Central memory CD8-positive, alpha-beta T cell (primary cell): ENCODE measurements at regions not wholly inside any gene's neighbourhood (a gene's known extent, or its start where the extent isn't known, plus 50 kb on each side); places are given as distances from the start of the nearest gene placed in this dataset.

Experiments used
- ATAC-seq: fragments of 150-1000 bp; cut with Tn5 transposase; replicated peaks from 2 replicates; pipeline ENCODE4 v1.10.0; 2022; ENCODE audit warnings: mild to moderate bottlenecking, moderate FRiP score, moderate number of reproducible peaks; ENCODE audit not compliant: poor library complexity, severe bottlenecking; ENCODE audit errors: extremely low read depth
- DNase-seq, 2 donors: peaks; one replicate each; pipeline ENCODE4 v3.0.0; 2021; ENCODE audit warnings: low spot score in 2 of 2
- H3K27ac Mint-ChIP-seq: one replicate; pipeline ENCODE4 v1.8.0; 2022; ENCODE audit warnings: low read depth, mild to moderate bottlenecking, moderate library complexity, mixed read lengths
- H3K27me3 Mint-ChIP-seq: one replicate; pipeline ENCODE4 v1.8.0; 2022; ENCODE audit warnings: mixed read lengths
- H3K36me3 Mint-ChIP-seq: one replicate; pipeline ENCODE4 v1.8.0; 2022; ENCODE audit warnings: mild to moderate bottlenecking, moderate library complexity, mixed read lengths; ENCODE audit not compliant: insufficient read depth
- H3K4me1 Mint-ChIP-seq: one replicate; pipeline ENCODE4 v1.8.0; 2022; ENCODE audit warnings: mixed read lengths
- H3K4me3 Mint-ChIP-seq: one replicate; pipeline ENCODE4 v1.8.0; 2022; ENCODE audit warnings: mild to moderate bottlenecking, moderate library complexity, mixed read lengths
- H3K9me3 Mint-ChIP-seq: one replicate; pipeline ENCODE4 v1.8.0; 2022; ENCODE audit warnings: mixed read lengths

GRCh38 chr14:101153691-101154090 is 250.2 kb upstream of the RTL1 start:
- no peaks in the 10 kb centered on the region for H3K4me1 Mint-ChIP-seq
- no peak overlapping the region for H3K27ac Mint-ChIP-seq
- H3K4me3 Mint-ChIP-seq, result no peak overlapping the region
- H3K27me3 Mint-ChIP-seq, result peaks cover 74% of the 10 kb centered on the region
- H3K36me3 Mint-ChIP-seq, result no peaks in the 10 kb centered on the region
- no peak for DNase-seq
- H3K9me3 Mint-ChIP-seq, result no peaks in the 10 kb centered on the region
- ATAC-seq, result no peak

GRCh38 chr14:101155575-101155974 is 252.1 kb upstream of the RTL1 start:
- DNase-seq (no peak), ATAC-seq (no peak)
- Mint-ChIP-seq H3K27me3 (peaks cover 75% of the 10 kb centered on the region), H3K4me3 (no peak overlapping the region), H3K4me1 (no peaks in the 10 kb centered on the region), H3K9me3 (no peaks in the 10 kb centered on the region), H3K36me3 (no peaks in the 10 kb centered on the region), H3K27ac (no peak overlapping the region)

- no peak for DNase-seq
- Mint-ChIP-seq H3K4me3 (no peak overlapping the region), H3K27ac (no peak overlapping the region), H3K27me3 (peaks cover 62% of the 10 kb centered on the region), H3K9me3 (peaks cover 25% of the 10 kb centered on the region), H3K4me1 (no peaks in the 10 kb centered on the region), H3K36me3 (no peaks in the 10 kb centered on the region)
- ATAC-seq, result no peak
Observed at GRCh38 chr14:101167428-101167827, 263.9 kb upstream of the RTL1 start.

GRCh38 chr14:101169267-101169666 is 265.7 kb upstream of the RTL1 start:
- peaks cover 65% of the 10 kb centered on the region for H3K27me3 Mint-ChIP-seq
- H3K9me3 Mint-ChIP-seq, result peaks cover 25% of the 10 kb centered on the region
- H3K4me1 Mint-ChIP-seq, result no peaks in the 10 kb centered on the region
- ATAC-seq (no peak), DNase-seq (no peak)
- H3K27ac Mint-ChIP-seq, result no peak overlapping the region
- H3K36me3 Mint-ChIP-seq, result no peaks in the 10 kb centered on the region
- H3K4me3 Mint-ChIP-seq, result no peak overlapping the region

- no peak for DNase-seq
- peaks cover 12% of the 10 kb centered on the region for H3K9me3 Mint-ChIP-seq
- no peaks in the 10 kb centered on the region for H3K4me1 Mint-ChIP-seq
- no peak overlapping the region for H3K27ac Mint-ChIP-seq
- no peaks in the 10 kb centered on the region for H3K36me3 Mint-ChIP-seq
- H3K4me3 Mint-ChIP-seq, result no peak overlapping the region
- ATAC-seq, result no peak
- peaks cover 46% of the 10 kb centered on the region for H3K27me3 Mint-ChIP-seq
Observed at GRCh38 chr14:101171650-101172049, 268.1 kb upstream of the RTL1 start.

- Mint-ChIP-seq H3K9me3 (no peaks in the 10 kb centered on the region), H3K27me3 (peaks cover 52% of the 10 kb centered on the region), H3K27ac (no peak overlapping the region), H3K4me3 (no peak overlapping the region), H3K4me1 (no peaks in the 10 kb centered on the region), H3K36me3 (no peaks in the 10 kb centered on the region)
- no peak for ATAC-seq
- no peak for DNase-seq
Observed at GRCh38 chr14:101173698-101174521, 270.4 kb upstream of the RTL1 start.

- H3K36me3 Mint-ChIP-seq, result no peaks in the 10 kb centered on the region
- no peaks in the 10 kb centered on the region for H3K4me1 Mint-ChIP-seq
- no peak for ATAC-seq
- DNase-seq, result no peak
- peaks cover 50% of the 10 kb centered on the region for H3K27me3 Mint-ChIP-seq
- H3K4me3 Mint-ChIP-seq, result no peak overlapping the region
- H3K27ac Mint-ChIP-seq, result no peak overlapping the region
- H3K9me3 Mint-ChIP-seq, result no peaks in the 10 kb centered on the region
Observed at GRCh38 chr14:101174522-101174838, 271.0 kb upstream of the RTL1 start.

- DNase-seq (no peak), ATAC-seq (no peak)
- no peak overlapping the region for H3K27ac Mint-ChIP-seq
- no peaks in the 10 kb centered on the region for H3K36me3 Mint-ChIP-seq
- H3K27me3 Mint-ChIP-seq, result peaks cover 44% of the 10 kb centered on the region
- H3K4me3 Mint-ChIP-seq, result no peak overlapping the region
- H3K4me1 Mint-ChIP-seq, result no peaks in the 10 kb centered on the region
- H3K9me3 Mint-ChIP-seq, result no peaks in the 10 kb centered on the region
Observed at GRCh38 chr14:101174980-101175606, 271.6 kb upstream of the RTL1 start.

GRCh38 chr14:101175731-101176534 is 272.4 kb upstream of the RTL1 start:
- Mint-ChIP-seq H3K9me3 (no peaks in the 10 kb centered on the region), H3K27me3 (peaks cover 36% of the 10 kb centered on the region), H3K36me3 (no peaks in the 10 kb centered on the region), H3K4me3 (no peak overlapping the region), H3K4me1 (no peaks in the 10 kb centered on the region), H3K27ac (no peak overlapping the region)
- no peak for DNase-seq
- ATAC-seq, result no peak

GRCh38 chr14:101176535-101177205 is 273.1 kb upstream of the RTL1 start:
- ATAC-seq, result no peak
- Mint-ChIP-seq H3K36me3 (no peaks in the 10 kb centered on the region), H3K9me3 (no peaks in the 10 kb centered on the region), H3K27ac (no peak overlapping the region), H3K4me1 (no peaks in the 10 kb centered on the region), H3K4me3 (no peak overlapping the region), H3K27me3 (peaks cover 28% of the 10 kb centered on the region)
- DNase-seq, result no peak

- no peak for ATAC-seq
- Mint-ChIP-seq H3K4me3 (no peak overlapping the region), H3K27ac (no peak overlapping the region), H3K4me1 (no peaks in the 10 kb centered on the region), H3K36me3 (no peaks in the 10 kb centered on the region), H3K27me3 (peaks cover 21% of the 10 kb centered on the region), H3K9me3 (no peaks in the 10 kb centered on the region)
- DNase-seq, result no peak
Observed at GRCh38 chr14:101177301-101177971, 273.9 kb upstream of the RTL1 start.
